Endothelial cell (in vitro differentiated cells): ENCODE measurements at regions not wholly inside any gene's neighbourhood (a gene's known extent, or its start where the extent isn't known, plus 50 kb on each side); places are given as distances from the start of the nearest gene placed in this dataset.

ENCODE experiments used
- DNase-seq: peaks from one replicate; pipeline ENCODE4 v3.0.0; 2021; ENCODE audit warnings: low spot score
- H3K27ac Mint-ChIP-seq: one replicate; pipeline ENCODE4 v1.8.0; 2021; ENCODE audit warnings: mixed read lengths, inconsistent platforms; ENCODE audit not compliant: unreplicated experiment
- H3K27me3 Mint-ChIP-seq: one replicate; pipeline ENCODE4 v1.8.0; 2021; ENCODE audit warnings: mild to moderate bottlenecking, moderate library complexity, mixed read lengths, inconsistent platforms; ENCODE audit not compliant: unreplicated experiment
- H3K36me3 Mint-ChIP-seq: one replicate; pipeline ENCODE4 v1.8.0; 2021; ENCODE audit warnings: mild to moderate bottlenecking, low read depth, mixed read lengths, inconsistent platforms; ENCODE audit not compliant: unreplicated experiment
- H3K4me1 Mint-ChIP-seq: one replicate; pipeline ENCODE4 v1.8.0; 2021; ENCODE audit warnings: mild to moderate bottlenecking, mixed read lengths, inconsistent platforms; ENCODE audit not compliant: unreplicated experiment
- H3K4me3 Mint-ChIP-seq: one replicate; pipeline ENCODE4 v1.8.0; 2021; ENCODE audit warnings: mild to moderate bottlenecking, mixed read lengths, inconsistent platforms; ENCODE audit not compliant: unreplicated experiment
- H3K9me3 Mint-ChIP-seq: one replicate; pipeline ENCODE4 v1.8.0; 2021; ENCODE audit warnings: mixed read lengths, inconsistent platforms; ENCODE audit not compliant: unreplicated experiment
- TF ChIP-seq, protein P1 (sequence below): fragments of 200-600 bp; sonication (generic); IDR thresholded peaks from one replicate; pipeline ENCODE4 v1.5.0; 2021; ENCODE audit warnings: antibody characterized with exemption; ENCODE audit not compliant: unreplicated experiment

DNA sequence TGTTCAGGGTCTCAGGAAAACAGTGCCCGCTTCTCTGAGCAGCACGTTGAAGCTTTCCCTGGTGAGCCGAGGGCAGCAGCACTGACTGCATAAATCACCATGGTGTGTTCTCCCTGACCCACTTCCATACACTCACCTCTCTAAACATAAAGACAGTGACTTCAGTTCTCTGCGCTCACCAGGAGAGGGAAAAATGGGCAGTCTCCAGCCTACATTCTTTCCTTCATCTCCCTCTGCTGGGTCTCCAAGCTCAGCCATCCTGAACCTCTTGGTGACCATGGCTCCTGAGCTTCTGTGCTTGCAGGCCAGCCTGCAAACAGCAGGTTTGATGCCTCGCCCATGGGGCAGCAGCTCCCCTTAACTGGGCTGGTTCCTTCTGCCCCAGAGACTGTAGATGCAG is 236.6 kb upstream of the ZNF32 start:
- TF ChIP-seq, protein P1, sequence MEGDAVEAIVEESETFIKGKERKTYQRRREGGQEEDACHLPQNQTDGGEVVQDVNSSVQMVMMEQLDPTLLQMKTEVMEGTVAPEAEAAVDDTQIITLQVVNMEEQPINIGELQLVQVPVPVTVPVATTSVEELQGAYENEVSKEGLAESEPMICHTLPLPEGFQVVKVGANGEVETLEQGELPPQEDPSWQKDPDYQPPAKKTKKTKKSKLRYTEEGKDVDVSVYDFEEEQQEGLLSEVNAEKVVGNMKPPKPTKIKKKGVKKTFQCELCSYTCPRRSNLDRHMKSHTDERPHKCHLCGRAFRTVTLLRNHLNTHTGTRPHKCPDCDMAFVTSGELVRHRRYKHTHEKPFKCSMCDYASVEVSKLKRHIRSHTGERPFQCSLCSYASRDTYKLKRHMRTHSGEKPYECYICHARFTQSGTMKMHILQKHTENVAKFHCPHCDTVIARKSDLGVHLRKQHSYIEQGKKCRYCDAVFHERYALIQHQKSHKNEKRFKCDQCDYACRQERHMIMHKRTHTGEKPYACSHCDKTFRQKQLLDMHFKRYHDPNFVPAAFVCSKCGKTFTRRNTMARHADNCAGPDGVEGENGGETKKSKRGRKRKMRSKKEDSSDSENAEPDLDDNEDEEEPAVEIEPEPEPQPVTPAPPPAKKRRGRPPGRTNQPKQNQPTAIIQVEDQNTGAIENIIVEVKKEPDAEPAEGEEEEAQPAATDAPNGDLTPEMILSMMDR = no peak
- no peak for DNase-seq
- Mint-ChIP-seq H3K27ac (no peak overlapping the region), H3K36me3 (no peaks in the 10 kb centered on the region), H3K4me3 (no peak overlapping the region), H3K4me1 (no peaks in the 10 kb centered on the region), H3K9me3 (no peaks in the 10 kb centered on the region), H3K27me3 (no peaks in the 10 kb centered on the region)

- Mint-ChIP-seq H3K9me3 (no peaks in the 10 kb centered on the region), H3K4me3 (no peak overlapping the region), H3K27ac (no peak overlapping the region), H3K27me3 (no peaks in the 10 kb centered on the region), H3K36me3 (no peaks in the 10 kb centered on the region), H3K4me1 (no peaks in the 10 kb centered on the region)
- DNase-seq = no peak
- TF ChIP-seq, protein P1 = no peak
Observed at GRCh38 chr10:43884501-43885105, 235.9 kb upstream of the ZNF32 start.

- no peak overlapping the region for H3K27ac Mint-ChIP-seq
- no peaks in the 10 kb centered on the region for H3K4me1 Mint-ChIP-seq
- no peaks in the 10 kb centered on the region for H3K36me3 Mint-ChIP-seq
- no peak for DNase-seq
- H3K4me3 Mint-ChIP-seq = no peak overlapping the region
- H3K9me3 Mint-ChIP-seq = no peaks in the 10 kb centered on the region
- peaks cover 2% of the 10 kb centered on the region for H3K27me3 Mint-ChIP-seq
- TF ChIP-seq, protein P1 = no peak
Observed at GRCh38 chr10:43882711-43883110, 234.0 kb upstream of the ZNF32 start.

GRCh38 chr10:43881657-43882056 is 233.0 kb upstream of the ZNF32 start:
- Mint-ChIP-seq H3K4me3 (no peak overlapping the region), H3K27me3 (peaks cover 2% of the 10 kb centered on the region), H3K27ac (no peak overlapping the region), H3K9me3 (no peaks in the 10 kb centered on the region), H3K4me1 (no peaks in the 10 kb centered on the region), H3K36me3 (no peaks in the 10 kb centered on the region)
- no peak for DNase-seq
- TF ChIP-seq, protein P1 = no peak

- TF ChIP-seq, protein P1 = no peak
- Mint-ChIP-seq H3K27me3 (peaks cover 2% of the 10 kb centered on the region), H3K4me1 (no peaks in the 10 kb centered on the region), H3K4me3 (no peak overlapping the region), H3K9me3 (no peaks in the 10 kb centered on the region), H3K27ac (no peak overlapping the region), H3K36me3 (no peaks in the 10 kb centered on the region)
- DNase-seq = no peak
Observed at GRCh38 chr10:43880160-43880559, 231.5 kb upstream of the ZNF32 start.
